ENCODE measurements at regions not wholly inside any gene's neighbourhood (a gene's known extent, or its start where the extent isn't known, plus 50 kb on each side); places are given as distances from the start of the nearest gene placed in this dataset.
"Not testable (repeated sequence)": the region's sequence is repeated elsewhere in the genome, so short reads cannot be mapped to it uniquely, and the experiment has no call there.

DNA sequence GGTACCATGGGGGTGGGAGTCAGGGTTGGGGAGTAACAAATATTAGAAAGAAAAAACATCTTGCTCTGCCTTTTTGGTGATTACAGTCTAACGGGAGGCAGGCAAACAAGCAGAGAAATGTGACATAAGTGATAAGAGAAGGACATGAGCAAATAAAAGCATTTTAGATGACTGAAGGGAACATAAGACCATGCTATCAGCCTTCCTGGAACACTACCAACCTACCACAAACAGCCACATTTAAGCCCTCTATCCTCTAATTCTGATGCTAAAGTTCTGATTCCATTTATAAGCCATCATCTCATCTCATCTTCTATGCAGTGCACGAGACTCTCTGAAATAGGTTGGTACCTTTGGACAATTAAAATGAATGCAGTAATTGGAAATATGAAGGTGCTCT lies 243.4 kb upstream of the P2RY1 start:
- Histone ChIP-seq H3K27me3 (ENCODE audit: control insufficient read depth, low read length) (no peaks in the 10 kb centered on the region), H3K4me2 (ENCODE audit: low read length) (no peak overlapping the region), H3K4me1 (ENCODE audit: control insufficient read depth, low read length) (peaks cover 11% of the 10 kb centered on the region), H3K36me3 (ENCODE audit: control insufficient read depth, low read length) (no peaks in the 10 kb centered on the region), H3K4me3 (ENCODE audit: low read length) (no peak overlapping the region), H3K79me2 (ENCODE audit: control insufficient read depth, low read length) (no peaks in the 10 kb centered on the region), H3K9me3 (ENCODE audit: control insufficient read depth, insufficient read depth, low read length) (no peaks in the 10 kb centered on the region), H3F3A (ENCODE audit: control insufficient read depth, insufficient read depth) (no peaks in the 10 kb centered on the region), H4K20me1 (ENCODE audit: control insufficient read depth, insufficient read depth, low read depth, low read length) (no peaks in the 10 kb centered on the region), H3K9me2 (replicated peaks; ENCODE audit: control insufficient read depth, low read length) (no peaks in the 10 kb centered on the region), H3K27ac (ENCODE audit: low read depth, low read length) (no peak overlapping the region)
- no peak for TF ChIP-seq EZH2phosphoT487 (IDR thresholded peaks at IDR 0.05; ENCODE audit: borderline replicate concordance, low read length)
- TF ChIP-seq, protein P1, sequence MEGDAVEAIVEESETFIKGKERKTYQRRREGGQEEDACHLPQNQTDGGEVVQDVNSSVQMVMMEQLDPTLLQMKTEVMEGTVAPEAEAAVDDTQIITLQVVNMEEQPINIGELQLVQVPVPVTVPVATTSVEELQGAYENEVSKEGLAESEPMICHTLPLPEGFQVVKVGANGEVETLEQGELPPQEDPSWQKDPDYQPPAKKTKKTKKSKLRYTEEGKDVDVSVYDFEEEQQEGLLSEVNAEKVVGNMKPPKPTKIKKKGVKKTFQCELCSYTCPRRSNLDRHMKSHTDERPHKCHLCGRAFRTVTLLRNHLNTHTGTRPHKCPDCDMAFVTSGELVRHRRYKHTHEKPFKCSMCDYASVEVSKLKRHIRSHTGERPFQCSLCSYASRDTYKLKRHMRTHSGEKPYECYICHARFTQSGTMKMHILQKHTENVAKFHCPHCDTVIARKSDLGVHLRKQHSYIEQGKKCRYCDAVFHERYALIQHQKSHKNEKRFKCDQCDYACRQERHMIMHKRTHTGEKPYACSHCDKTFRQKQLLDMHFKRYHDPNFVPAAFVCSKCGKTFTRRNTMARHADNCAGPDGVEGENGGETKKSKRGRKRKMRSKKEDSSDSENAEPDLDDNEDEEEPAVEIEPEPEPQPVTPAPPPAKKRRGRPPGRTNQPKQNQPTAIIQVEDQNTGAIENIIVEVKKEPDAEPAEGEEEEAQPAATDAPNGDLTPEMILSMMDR (IDR thresholded peaks at IDR 0.05; ENCODE audit: low read depth, low read length, poor library complexity, severe bottlenecking): no peak

DNA sequence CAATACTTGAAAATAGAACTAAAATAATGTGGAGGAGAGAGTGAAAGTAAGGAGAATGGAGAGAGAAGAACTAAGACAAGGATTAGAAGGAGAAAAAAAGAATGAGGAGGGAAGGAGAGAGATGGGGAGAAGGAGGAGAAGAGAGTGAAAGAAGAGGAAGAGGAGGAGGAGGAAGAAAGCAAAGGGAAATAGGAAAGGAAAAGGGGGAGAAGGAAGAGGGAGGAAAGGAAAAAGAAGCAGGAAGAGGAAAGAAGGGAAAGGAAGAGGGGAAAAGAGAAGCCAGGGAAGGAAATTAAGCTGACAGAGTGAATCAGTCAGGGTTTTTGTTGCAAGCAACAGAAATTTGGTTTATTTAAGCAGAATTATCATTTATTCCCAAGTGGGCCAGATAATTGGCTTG lies 241.7 kb upstream of the P2RY1 start:
- H3K4me3 ChIP-seq (ENCODE audit: low read length): no peak overlapping the region
- no peaks in the 10 kb centered on the region for H3K79me2 ChIP-seq (ENCODE audit: control insufficient read depth, low read length)
- H3K27ac ChIP-seq (ENCODE audit: low read depth, low read length): no peak overlapping the region
- H3K9me2 ChIP-seq (replicated peaks; ENCODE audit: control insufficient read depth, low read length): no peaks in the 10 kb centered on the region
- no peaks in the 10 kb centered on the region for H3K9me3 ChIP-seq (ENCODE audit: control insufficient read depth, insufficient read depth, low read length)
- no peaks in the 10 kb centered on the region for H3F3A ChIP-seq (ENCODE audit: control insufficient read depth, insufficient read depth)
- H3K4me1 ChIP-seq (ENCODE audit: control insufficient read depth, low read length): peaks cover 16% of the 10 kb centered on the region
- no peaks in the 10 kb centered on the region for H3K27me3 ChIP-seq (ENCODE audit: control insufficient read depth, low read length)
- H3K36me3 ChIP-seq (ENCODE audit: control insufficient read depth, low read length): no peaks in the 10 kb centered on the region
- no peak overlapping the region for H3K4me2 ChIP-seq (ENCODE audit: low read length)
- TF ChIP-seq EZH2phosphoT487 (IDR thresholded peaks at IDR 0.05; ENCODE audit: borderline replicate concordance, low read length): no peak
- TF ChIP-seq, protein P1 (IDR thresholded peaks at IDR 0.05; ENCODE audit: low read depth, low read length, poor library complexity, severe bottlenecking): no peak
- H4K20me1 ChIP-seq (ENCODE audit: control insufficient read depth, insufficient read depth, low read depth, low read length): no peaks in the 10 kb centered on the region

DNA sequence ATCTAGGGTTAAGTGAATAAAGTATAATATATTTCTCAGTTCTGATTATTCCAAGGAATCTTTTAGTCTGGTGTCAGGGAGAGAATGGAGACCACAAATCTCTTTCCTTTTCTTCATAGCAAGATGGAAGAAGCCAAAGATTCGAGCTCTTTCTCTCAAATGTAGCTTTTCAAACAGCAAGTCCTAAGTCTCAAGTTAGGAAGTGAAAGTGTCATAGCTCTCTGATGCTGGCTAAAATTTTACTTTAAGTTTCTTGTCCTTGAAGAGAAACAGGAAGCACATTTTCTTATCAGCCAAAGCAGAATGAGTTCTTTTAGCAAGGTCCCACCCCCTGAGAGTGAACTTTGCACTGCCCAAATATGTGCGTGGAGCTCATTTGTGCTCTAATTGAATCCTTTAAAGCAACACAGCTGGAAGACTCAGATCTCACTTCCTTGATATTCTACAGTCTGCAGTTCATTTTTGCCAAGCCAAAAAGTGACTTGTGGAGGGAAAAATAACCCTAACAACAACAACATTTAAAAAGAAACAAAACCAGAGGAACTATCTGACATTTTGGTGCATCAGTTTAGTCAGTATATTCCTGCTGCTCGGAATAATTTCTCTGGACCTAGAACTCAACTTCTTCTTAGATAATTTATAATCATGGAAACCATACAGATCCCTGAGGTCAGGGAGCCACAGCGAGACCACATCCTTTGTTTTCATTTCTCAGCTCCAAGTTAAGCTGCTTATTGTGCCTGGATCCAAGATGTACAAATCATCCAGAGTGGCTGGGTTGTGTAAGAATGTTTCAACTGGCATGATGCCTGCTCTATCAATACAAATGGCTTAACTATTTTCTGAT lies 238.7 kb upstream of the P2RY1 start:
- H3K4me2 ChIP-seq (ENCODE audit: low read length): peak overlapping the region; percentile 69
- H3K9me3 ChIP-seq (ENCODE audit: control insufficient read depth, insufficient read depth, low read length): no peaks in the 10 kb centered on the region
- H3K36me3 ChIP-seq (ENCODE audit: control insufficient read depth, low read length): no peaks in the 10 kb centered on the region
- no peak for TF ChIP-seq EZH2phosphoT487 (IDR thresholded peaks at IDR 0.05; ENCODE audit: borderline replicate concordance, low read length)
- TF ChIP-seq, protein P1 (IDR thresholded peaks at IDR 0.05; ENCODE audit: low read depth, low read length, poor library complexity, severe bottlenecking): no peak
- H3K27ac ChIP-seq (ENCODE audit: low read depth, low read length): peak overlapping the region; percentile 56
- peaks cover 16% of the 10 kb centered on the region for H3K4me1 ChIP-seq (ENCODE audit: control insufficient read depth, low read length)
- peak overlapping the region; percentile 48 for H3K4me3 ChIP-seq (ENCODE audit: low read length)
- no peaks in the 10 kb centered on the region for H4K20me1 ChIP-seq (ENCODE audit: control insufficient read depth, insufficient read depth, low read depth, low read length)
- H3K9me2 ChIP-seq (replicated peaks; ENCODE audit: control insufficient read depth, low read length): no peaks in the 10 kb centered on the region
- H3K27me3 ChIP-seq (ENCODE audit: control insufficient read depth, low read length): no peaks in the 10 kb centered on the region
- H3K79me2 ChIP-seq (ENCODE audit: control insufficient read depth, low read length): no peaks in the 10 kb centered on the region
- H3F3A ChIP-seq (ENCODE audit: control insufficient read depth, insufficient read depth): no peaks in the 10 kb centered on the region

DNA sequence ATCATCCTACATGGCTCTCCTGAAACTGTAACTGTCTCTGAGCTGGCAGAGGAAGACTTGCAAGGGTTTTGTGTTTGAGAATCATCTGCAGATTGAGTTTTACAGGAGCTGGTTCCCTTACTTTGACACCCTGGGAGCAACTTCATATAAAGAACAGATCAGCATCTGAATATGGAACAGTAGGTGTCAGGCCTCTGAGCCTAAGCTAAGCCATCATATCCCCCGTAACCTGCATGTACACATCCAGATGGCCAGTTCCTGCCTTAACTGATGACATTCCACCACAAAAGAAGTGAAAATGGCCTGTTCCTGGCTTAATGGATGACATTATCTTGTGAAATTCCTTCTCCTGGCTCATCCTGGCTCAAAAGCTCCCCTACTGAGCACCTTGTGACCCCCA lies 238.1 kb upstream of the P2RY1 start:
- peak overlapping the region; percentile 56 for H3K27ac ChIP-seq (ENCODE audit: low read depth, low read length)
- not testable (repeated sequence) for H3K27me3 ChIP-seq (ENCODE audit: control insufficient read depth, low read length); H4K20me1 ChIP-seq (ENCODE audit: control insufficient read depth, insufficient read depth, low read depth, low read length); H3K79me2 ChIP-seq (ENCODE audit: control insufficient read depth, low read length); H3K9me3 ChIP-seq (ENCODE audit: control insufficient read depth, insufficient read depth, low read length); H3K36me3 ChIP-seq (ENCODE audit: control insufficient read depth, low read length); H3F3A ChIP-seq (ENCODE audit: control insufficient read depth, insufficient read depth); H3K9me2 ChIP-seq (replicated peaks; ENCODE audit: control insufficient read depth, low read length)
- H3K4me2 ChIP-seq (ENCODE audit: low read length): peak overlapping the region; percentile 69
- H3K4me1 ChIP-seq (ENCODE audit: control insufficient read depth, low read length): peaks cover 16% of the 10 kb centered on the region
- peak overlapping the region; percentile 48 for H3K4me3 ChIP-seq (ENCODE audit: low read length)
